Suprapubic skin (tissue), 4 donors: ENCODE measurements at regions not wholly inside any gene's neighbourhood (a gene's known extent, or its start where the extent isn't known, plus 50 kb on each side); places are given as distances from the start of the nearest gene placed in this dataset.

Experiments
- DNase-seq, 2 donors: peaks; one replicate each; pipeline ENCODE4 v3.0.0-alpha.2; 2019; ENCODE audit warnings: low spot score in 2 of 2
- H3K27ac ChIP-seq: fragments of 200-600 bp; sonication (generic); one replicate; pipeline ENCODE4 v1.5.1; 2019
- H3K27me3 ChIP-seq: fragments of 200-600 bp; sonication (generic); one replicate; pipeline ENCODE4 v1.5.1; 2019
- H3K36me3 ChIP-seq: fragments of 200-600 bp; sonication (generic); one replicate; pipeline ENCODE4 v1.5.1; 2019
- H3K4me1 ChIP-seq: fragments of 200-600 bp; sonication (generic); one replicate; pipeline ENCODE4 v1.5.1; 2019
- H3K4me3 ChIP-seq: fragments of 200-600 bp; sonication (generic); one replicate; pipeline ENCODE4 v1.5.1; 2019; ENCODE audit warnings: mild to moderate bottlenecking
- H3K9me3 ChIP-seq: fragments of 200-600 bp; sonication (generic); one replicate; pipeline ENCODE4 v1.5.1; 2019
- CTCF ChIP-seq, 2 donors: fragments of 200-600 bp in 1 of 2; fragments of 450-650 bp in 1 of 2; sonication (generic) in 1 of 2; IDR thresholded peaks; one replicate each; pipeline ENCODE4 v1.5.1; 2016 to 2019; ENCODE audit warnings: antibody characterized with exemption in 2 of 2, mild to moderate bottlenecking in 1 of 2, moderate library complexity in 1 of 2
- EP300 ChIP-seq: sonication (generic); formaldehyde crosslinking; IDR thresholded peaks from one replicate; pipeline ENCODE4 v1.6.1; 2017; ENCODE audit warnings: antibody characterized with exemption
- POLR2A ChIP-seq, 2 donors: fragments of 450-650 bp; IDR thresholded peaks; one replicate each; pipeline ENCODE4 v1.6.1; 2017; ENCODE audit warnings: antibody characterized with exemption in 2 of 2, mild to moderate bottlenecking in 2 of 2, moderate library complexity in 2 of 2
- POLR2AphosphoS5 ChIP-seq, 3 donors: sonication (generic); formaldehyde crosslinking; IDR thresholded peaks; one replicate each; pipeline ENCODE4 v1.6.1; 2017; ENCODE audit warnings: antibody characterized with exemption in 3 of 3
- WGBS: methylation state at CpG from one replicate; pipeline ENCODE4 v1.1.5; 2018; 5-methylcytosine and 5-hydroxymethylcytosine counted together

GRCh38 chr22:49334449-49334789 lies 493.3 kb downstream of the BRD1 start:
- H3K9me3 ChIP-seq: no peaks in the 10 kb centered on the region
- H3K27ac ChIP-seq: no peak overlapping the region
- no peak overlapping the region for H3K4me3 ChIP-seq
- peaks cover 34% of the 10 kb centered on the region for H3K27me3 ChIP-seq
- DNase-seq: no peak
- no peaks in the 10 kb centered on the region for H3K36me3 ChIP-seq
- WGBS: 28% methylated on average over 5 of the region's 5 CpGs
- TF ChIP-seq POLR2AphosphoS5 (IDR thresholded peaks at IDR 0.05): no peak
- TF ChIP-seq POLR2A (IDR thresholded peaks at IDR 0.05): no peak
- TF ChIP-seq EP300: no peak
- no peak for TF ChIP-seq CTCF (IDR thresholded peaks at IDR 0.05)
- no peaks in the 10 kb centered on the region for H3K4me1 ChIP-seq

GRCh38 chr22:49333206-49333605 lies 494.5 kb downstream of the BRD1 start:
- Histone ChIP-seq H3K27ac (no peak overlapping the region), H3K4me3 (no peak overlapping the region), H3K27me3 (peaks cover 36% of the 10 kb centered on the region), H3K36me3 (no peaks in the 10 kb centered on the region), H3K9me3 (no peaks in the 10 kb centered on the region), H3K4me1 (no peaks in the 10 kb centered on the region)
- TF ChIP-seq CTCF (IDR thresholded peaks at IDR 0.05) (no peak), POLR2A (IDR thresholded peaks at IDR 0.05) (no peak), EP300 (no peak), POLR2AphosphoS5 (IDR thresholded peaks at IDR 0.05) (no peak)
- WGBS: 83% methylated on average over 13 of the region's 21 CpGs
- DNase-seq: no peak

- peaks cover 37% of the 10 kb centered on the region for H3K27me3 ChIP-seq
- H3K36me3 ChIP-seq: no peaks in the 10 kb centered on the region
- no peak overlapping the region for H3K4me3 ChIP-seq
- 80% methylated on average over 10 of the region's 10 CpGs for WGBS
- H3K9me3 ChIP-seq: no peaks in the 10 kb centered on the region
- H3K27ac ChIP-seq: no peak overlapping the region
- H3K4me1 ChIP-seq: no peaks in the 10 kb centered on the region
- TF ChIP-seq EP300 (no peak), POLR2A (IDR thresholded peaks at IDR 0.05) (no peak)
- no peak for DNase-seq
These were observed 495.0 kb downstream of the BRD1 start for GRCh38 chr22:49332691-49333090.

GRCh38 chr22:49331878-49332277 lies 495.8 kb downstream of the BRD1 start:
- no peak overlapping the region for H3K27ac ChIP-seq
- no peak for TF ChIP-seq CTCF (IDR thresholded peaks at IDR 0.05)
- no peak for TF ChIP-seq POLR2AphosphoS5 (IDR thresholded peaks at IDR 0.05)
- TF ChIP-seq POLR2A (IDR thresholded peaks at IDR 0.05): no peak
- no peak for TF ChIP-seq EP300
- H3K27me3 ChIP-seq: peaks cover 41% of the 10 kb centered on the region
- H3K4me1 ChIP-seq: no peaks in the 10 kb centered on the region
- DNase-seq: peak in 1 of 2 donors; percentile 35
- 89% methylated on average over 6 of the region's 10 CpGs for WGBS
- H3K4me3 ChIP-seq: no peak overlapping the region
- H3K9me3 ChIP-seq: no peaks in the 10 kb centered on the region
- no peaks in the 10 kb centered on the region for H3K36me3 ChIP-seq

GRCh38 chr22:49331223-49331815 lies 496.4 kb downstream of the BRD1 start:
- no peaks in the 10 kb centered on the region for H3K9me3 ChIP-seq
- H3K4me3 ChIP-seq: no peak overlapping the region
- no peak overlapping the region for H3K27ac ChIP-seq
- H3K4me1 ChIP-seq: no peaks in the 10 kb centered on the region
- peak; percentile 16 to 49 for DNase-seq
- H3K36me3 ChIP-seq: no peaks in the 10 kb centered on the region
- TF ChIP-seq EP300 (no peak), POLR2AphosphoS5 (IDR thresholded peaks at IDR 0.05) (no peak), POLR2A (IDR thresholded peaks at IDR 0.05) (no peak), CTCF (IDR thresholded peaks at IDR 0.05) (no peak)
- peaks cover 41% of the 10 kb centered on the region for H3K27me3 ChIP-seq
- 83% methylated on average over 12 of the region's 12 CpGs for WGBS
